Sigmoid colon (tissue), 4 donors: ENCODE measurements at regions not wholly inside any gene's neighbourhood (a gene's known extent, or its start where the extent isn't known, plus 50 kb on each side); places are given as distances from the start of the nearest gene placed in this dataset.

Experiments
- CTCF ChIP-seq, 4 experiments: fragments of 450-650 bp in 3 of 4; fragments of 200-600 bp in 1 of 4; IDR thresholded peaks; one replicate each; pipeline ENCODE4 v1.5.1; 2016 to 2019; ENCODE audit warnings: antibody characterized with exemption in 4 of 4, mild to moderate bottlenecking in 3 of 4, moderate library complexity in 2 of 4
- EP300 ChIP-seq, 4 donors: sonication (generic); formaldehyde crosslinking; IDR thresholded peaks; one replicate each; pipeline ENCODE4 v1.6.1; 2017; ENCODE audit warnings: antibody characterized with exemption in 4 of 4
- POLR2A ChIP-seq, 2 donors: fragments of 450-650 bp; IDR thresholded peaks; one replicate each; pipeline ENCODE4 v1.6.1; 2016; ENCODE audit warnings: antibody characterized with exemption in 2 of 2, mild to moderate bottlenecking in 2 of 2, moderate library complexity in 2 of 2
- POLR2AphosphoS5 ChIP-seq, 4 donors: sonication (generic); formaldehyde crosslinking; IDR thresholded peaks; one replicate each; pipeline ENCODE4 v1.6.1; 2017; ENCODE audit warnings: antibody characterized with exemption in 4 of 4

GRCh38 chr2:71784734-71785511 is 331.6 kb downstream of the DYSF start:
- TF ChIP-seq CTCF (IDR thresholded peaks at IDR 0.05), result no peak
- TF ChIP-seq POLR2A (IDR thresholded peaks at IDR 0.05), result no peak
- TF ChIP-seq EP300 (IDR thresholded peaks at IDR 0.05), result no peak
- no peak for TF ChIP-seq POLR2AphosphoS5 (IDR thresholded peaks at IDR 0.05)
